AG09309 (cell line): ENCODE measurements at regions not wholly inside any gene's neighbourhood (a gene's known extent, or its start where the extent isn't known, plus 50 kb on each side); places are given as distances from the start of the nearest gene placed in this dataset.
"Not testable (repeated sequence)": the region's sequence is repeated elsewhere in the genome, so short reads cannot be mapped to it uniquely, and the experiment has no call there.

ENCODE experiments used
- DNase-seq: peaks from one replicate; pipeline ENCODE4 v3.0.0-alpha.2; 2010; ENCODE audit warnings: low read depth
- H3K4me3 ChIP-seq: 2 replicates; pipeline ENCODE4 v1.5.1; 2011; ENCODE audit warnings: mild to moderate bottlenecking, low read depth, low read length, moderate library complexity; ENCODE audit not compliant: control insufficient read depth
- CTCF ChIP-seq: IDR thresholded peaks from 2 replicates; pipeline ENCODE4 v1.5.1; 2011; ENCODE audit warnings: mild to moderate bottlenecking, low read depth, low read length, inconsistent platforms; ENCODE audit not compliant: insufficient read depth, control insufficient read depth; ENCODE audit errors: missing control alignments

- no peak for DNase-seq
- no peak for TF ChIP-seq CTCF
- no peak overlapping the region for H3K4me3 ChIP-seq
These were observed 305.1 kb downstream of the RPS24 start for GRCh38 chr10:78338717-78339116.

- no peak overlapping the region for H3K4me3 ChIP-seq
- no peak for TF ChIP-seq CTCF
- no peak for DNase-seq
These were observed 305.6 kb downstream of the RPS24 start for GRCh38 chr10:78339251-78339650.

- H3K4me3 ChIP-seq, result no peak overlapping the region
- TF ChIP-seq CTCF, result no peak
- DNase-seq, result no peak
These were observed 308.4 kb downstream of the RPS24 start for GRCh38 chr10:78341953-78342614.

GRCh38 chr10:78342827-78343653 is 309.4 kb downstream of the RPS24 start:
- no peak for DNase-seq
- no peak for TF ChIP-seq CTCF
- H3K4me3 ChIP-seq, result no peak overlapping the region

GRCh38 chr10:78344257-78344656 is 310.6 kb downstream of the RPS24 start:
- not testable (repeated sequence) for H3K4me3 ChIP-seq, DNase-seq

GRCh38 chr10:78345515-78345914 is 311.9 kb downstream of the RPS24 start:
- not testable (repeated sequence) for H3K4me3 ChIP-seq, DNase-seq

- H3K4me3 ChIP-seq, result no peak overlapping the region
- no peak for TF ChIP-seq CTCF
- DNase-seq, result no peak
These were observed 313.1 kb downstream of the RPS24 start for GRCh38 chr10:78346721-78347120.
